ENCODE measurements at regions not wholly inside any gene's neighbourhood (a gene's known extent, or its start where the extent isn't known, plus 50 kb on each side); places are given as distances from the start of the nearest gene placed in this dataset.

GRCh38 chr2:240373289-240373885, 62.1 kb upstream of the GPC1 start:
- Histone ChIP-seq H4K20me1 (ENCODE audit: control insufficient read depth, extremely low read depth, insufficient read depth, low read length) (no peaks in the 10 kb centered on the region), H3K36me3 (ENCODE audit: control insufficient read depth, insufficient read depth, low read length) (no peaks in the 10 kb centered on the region), H3K27me3 (ENCODE audit: control insufficient read depth, insufficient read depth, low read length) (no peaks in the 10 kb centered on the region), H3K9ac (ENCODE audit: insufficient read depth, low read length) (peak overlapping the region; percentile 55), H3K4me2 (ENCODE audit: extremely low read depth, insufficient read depth, low read length) (no peak overlapping the region), H2AFZ (ENCODE audit: low read length) (no peak overlapping the region), H3K4me1 (ENCODE audit: control insufficient read depth, extremely low read depth, insufficient read depth, low read length) (peaks cover 41% of the 10 kb centered on the region), H3K4me3 (replicated peaks in 1 of 4; ENCODE audit: control extremely low read depth in 1 of 4, insufficient read depth in 1 of 4, low read depth in 3 of 4, low read length in 4 of 4) (no peak overlapping the region), H3K79me2 (ENCODE audit: control insufficient read depth, insufficient read depth, low read length) (no peaks in the 10 kb centered on the region), H3K27ac (ENCODE audit: insufficient read depth, low read length) (peak overlapping the region; percentile 95), H3K9me3 (ENCODE audit: control insufficient read depth, insufficient read depth, low read depth, low read length) (no peaks in the 10 kb centered on the region)
- TF ChIP-seq CTCF (conservative IDR thresholded peaks at IDR 0.05 in 1 of 2, IDR thresholded peaks at IDR 0.05 in 1 of 2; ENCODE audit: low read depth in 1 of 2, low read length in 2 of 2): no peak
- DNase-seq (ENCODE audit: low read depth in 2 of 2): no peak

GRCh38 chr2:240374085-240374907, 61.2 kb upstream of the GPC1 start:
- Histone ChIP-seq H2AFZ (ENCODE audit: low read length) (peak overlapping the region; percentile 29), H3K9ac (ENCODE audit: insufficient read depth, low read length) (peak overlapping the region; percentile 55), H3K36me3 (ENCODE audit: control insufficient read depth, insufficient read depth, low read length) (no peaks in the 10 kb centered on the region), H3K4me3 (replicated peaks in 1 of 4; ENCODE audit: control extremely low read depth in 1 of 4, insufficient read depth in 1 of 4, low read depth in 3 of 4, low read length in 4 of 4) (no peak overlapping the region), H3K27ac (ENCODE audit: insufficient read depth, low read length) (peak overlapping the region; percentile 95), H4K20me1 (ENCODE audit: control insufficient read depth, extremely low read depth, insufficient read depth, low read length) (no peaks in the 10 kb centered on the region), H3K9me3 (ENCODE audit: control insufficient read depth, insufficient read depth, low read depth, low read length) (no peaks in the 10 kb centered on the region), H3K27me3 (ENCODE audit: control insufficient read depth, insufficient read depth, low read length) (no peaks in the 10 kb centered on the region), H3K4me1 (ENCODE audit: control insufficient read depth, extremely low read depth, insufficient read depth, low read length) (peaks cover 35% of the 10 kb centered on the region), H3K4me2 (ENCODE audit: extremely low read depth, insufficient read depth, low read length) (peak overlapping the region; percentile 25), H3K79me2 (ENCODE audit: control insufficient read depth, insufficient read depth, low read length) (no peaks in the 10 kb centered on the region)
- TF ChIP-seq CTCF (conservative IDR thresholded peaks at IDR 0.05 in 1 of 2, IDR thresholded peaks at IDR 0.05 in 1 of 2; ENCODE audit: low read depth in 1 of 2, low read length in 2 of 2): no peak
- no peak for TF ChIP-seq EZH2 (IDR thresholded peaks at IDR 0.05; ENCODE audit: low read length, missing control alignments)
- peak; percentile 86 to 95 for DNase-seq (ENCODE audit: low read depth in 2 of 2)

GRCh38 chr2:240375024-240375645, 60.3 kb upstream of the GPC1 start:
- Histone ChIP-seq H2AFZ (ENCODE audit: low read length) (no peak overlapping the region), H4K20me1 (ENCODE audit: control insufficient read depth, extremely low read depth, insufficient read depth, low read length) (no peaks in the 10 kb centered on the region), H3K36me3 (ENCODE audit: control insufficient read depth, insufficient read depth, low read length) (no peaks in the 10 kb centered on the region), H3K4me2 (ENCODE audit: extremely low read depth, insufficient read depth, low read length) (peak overlapping the region; percentile 25), H3K4me1 (ENCODE audit: control insufficient read depth, extremely low read depth, insufficient read depth, low read length) (peaks cover 27% of the 10 kb centered on the region), H3K9ac (ENCODE audit: insufficient read depth, low read length) (no peak overlapping the region), H3K27ac (ENCODE audit: insufficient read depth, low read length) (peak overlapping the region; percentile 95), H3K4me3 (replicated peaks in 1 of 4; ENCODE audit: control extremely low read depth in 1 of 4, insufficient read depth in 1 of 4, low read depth in 3 of 4, low read length in 4 of 4) (no peak overlapping the region), H3K27me3 (ENCODE audit: control insufficient read depth, insufficient read depth, low read length) (no peaks in the 10 kb centered on the region), H3K9me3 (ENCODE audit: control insufficient read depth, insufficient read depth, low read depth, low read length) (no peaks in the 10 kb centered on the region), H3K79me2 (ENCODE audit: control insufficient read depth, insufficient read depth, low read length) (no peaks in the 10 kb centered on the region)
- no peak for DNase-seq (ENCODE audit: low read depth in 2 of 2)
- TF ChIP-seq EZH2 (IDR thresholded peaks at IDR 0.05; ENCODE audit: low read length, missing control alignments) (no peak), CTCF (conservative IDR thresholded peaks at IDR 0.05 in 1 of 2, IDR thresholded peaks at IDR 0.05 in 1 of 2; ENCODE audit: low read depth in 1 of 2, low read length in 2 of 2) (no peak)
